Coronary artery (tissue), 2 donors: ENCODE measurements at regions not wholly inside any gene's neighbourhood (a gene's known extent, or its start where the extent isn't known, plus 50 kb on each side); places are given as distances from the start of the nearest gene placed in this dataset.

Experiments
- DNase-seq: peaks from one replicate; pipeline ENCODE4 v3.0.0-alpha.2; 2017; ENCODE audit warnings: low spot score
- H3K27ac ChIP-seq, 2 donors: fragments of 200-600 bp; sonication (generic); one replicate each; pipeline ENCODE4 v1.5.1; 2016 to 2019
- H3K4me3 ChIP-seq: fragments of 200-600 bp; sonication (generic); 2 replicates; pipeline ENCODE4 v1.5.1; 2016; ENCODE audit warnings: mild to moderate bottlenecking, moderate library complexity
- CTCF ChIP-seq: fragments of 200-600 bp; sonication (generic); IDR thresholded peaks from one replicate; pipeline ENCODE4 v1.5.1; 2019; ENCODE audit warnings: antibody characterized with exemption

- no peak overlapping the region for H3K27ac ChIP-seq
- no peak for DNase-seq
- no peak for TF ChIP-seq CTCF
- no peak overlapping the region for H3K4me3 ChIP-seq
These were observed 179.4 kb downstream of the ETS1 start for GRCh38 chr11:128407962-128408361.

DNA sequence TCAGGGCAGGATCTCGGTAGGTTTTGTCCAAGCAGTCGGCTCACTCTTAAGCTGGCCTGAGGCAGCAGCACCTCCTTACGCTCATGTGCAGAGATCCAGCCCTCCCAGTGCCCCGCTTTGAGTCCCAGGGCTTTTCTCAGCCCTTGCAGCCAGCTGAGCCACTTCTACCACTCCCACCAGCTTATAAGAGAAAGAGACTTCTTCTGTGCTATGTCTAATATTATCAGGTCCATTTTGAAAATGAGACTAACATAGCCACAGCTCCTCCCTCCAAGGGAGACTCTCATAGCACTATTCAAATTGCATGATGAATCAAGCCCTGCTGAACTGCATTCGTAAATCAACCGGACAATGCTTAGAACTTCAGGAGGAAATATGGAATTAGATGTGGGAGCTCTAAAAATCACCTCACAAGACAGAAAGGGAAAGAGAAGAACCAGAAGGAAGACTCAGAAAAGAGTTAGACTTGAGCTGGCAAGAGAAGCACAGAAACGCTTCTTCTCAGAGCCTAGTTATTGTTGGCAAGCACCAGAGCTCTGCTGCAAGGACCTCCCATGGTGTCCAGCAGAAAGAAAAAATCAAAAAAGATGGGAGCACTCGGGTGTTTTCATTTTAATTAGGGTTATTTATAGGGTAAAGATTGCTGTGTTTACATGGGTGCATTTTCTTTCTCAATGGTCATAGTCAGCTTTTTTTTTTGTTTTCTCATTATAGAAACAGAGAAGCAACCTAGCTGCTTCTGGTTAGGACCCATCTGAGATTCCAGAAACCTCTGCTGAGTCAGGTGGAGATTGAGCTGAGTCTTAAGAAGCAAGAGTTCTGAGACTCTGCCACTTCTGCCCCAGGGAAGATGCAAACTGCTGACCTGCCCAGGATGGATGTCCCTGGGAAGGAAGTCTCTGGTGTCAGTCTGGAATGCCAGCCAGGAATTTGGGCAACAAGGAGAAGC is 181.4 kb downstream of the ETS1 start:
- no peak for DNase-seq

DNA sequence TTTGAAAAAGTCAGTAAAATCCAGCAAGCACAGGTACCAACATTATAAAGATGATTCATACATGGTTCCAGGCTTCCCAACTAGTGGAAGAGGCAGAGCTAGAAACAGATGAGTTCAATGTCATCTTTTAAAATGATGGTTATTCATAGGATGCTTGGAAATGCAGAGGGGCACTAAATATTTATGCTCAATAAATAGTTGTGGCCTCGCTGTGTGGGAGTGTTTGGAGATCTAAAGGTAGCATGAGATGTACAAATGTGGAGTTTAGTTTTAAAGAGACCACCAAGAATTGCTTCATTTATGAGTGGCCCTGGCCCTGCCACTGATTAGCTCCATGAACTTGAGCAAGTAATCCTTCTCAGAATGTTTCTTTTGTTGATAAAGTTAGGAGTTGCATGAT is 182.2 kb downstream of the ETS1 start:
- no peak overlapping the region for H3K4me3 ChIP-seq
- no peak for DNase-seq
- TF ChIP-seq CTCF, result no peak
- H3K27ac ChIP-seq, result peak overlapping the region in 1 of 2 donors; percentile 17

More for the DNA sequence above, 181.4 kb downstream of the ETS1 start:
- no peak for TF ChIP-seq CTCF
- H3K4me3 ChIP-seq, result peak overlapping the region; percentile 46
- peak overlapping the region in 1 of 2 donors; percentile 17 for H3K27ac ChIP-seq

GRCh38 chr11:128404437-128404836 is 182.9 kb downstream of the ETS1 start:
- TF ChIP-seq CTCF, result no peak
- no peak overlapping the region for H3K4me3 ChIP-seq
- DNase-seq, result no peak
- no peak overlapping the region for H3K27ac ChIP-seq

DNA sequence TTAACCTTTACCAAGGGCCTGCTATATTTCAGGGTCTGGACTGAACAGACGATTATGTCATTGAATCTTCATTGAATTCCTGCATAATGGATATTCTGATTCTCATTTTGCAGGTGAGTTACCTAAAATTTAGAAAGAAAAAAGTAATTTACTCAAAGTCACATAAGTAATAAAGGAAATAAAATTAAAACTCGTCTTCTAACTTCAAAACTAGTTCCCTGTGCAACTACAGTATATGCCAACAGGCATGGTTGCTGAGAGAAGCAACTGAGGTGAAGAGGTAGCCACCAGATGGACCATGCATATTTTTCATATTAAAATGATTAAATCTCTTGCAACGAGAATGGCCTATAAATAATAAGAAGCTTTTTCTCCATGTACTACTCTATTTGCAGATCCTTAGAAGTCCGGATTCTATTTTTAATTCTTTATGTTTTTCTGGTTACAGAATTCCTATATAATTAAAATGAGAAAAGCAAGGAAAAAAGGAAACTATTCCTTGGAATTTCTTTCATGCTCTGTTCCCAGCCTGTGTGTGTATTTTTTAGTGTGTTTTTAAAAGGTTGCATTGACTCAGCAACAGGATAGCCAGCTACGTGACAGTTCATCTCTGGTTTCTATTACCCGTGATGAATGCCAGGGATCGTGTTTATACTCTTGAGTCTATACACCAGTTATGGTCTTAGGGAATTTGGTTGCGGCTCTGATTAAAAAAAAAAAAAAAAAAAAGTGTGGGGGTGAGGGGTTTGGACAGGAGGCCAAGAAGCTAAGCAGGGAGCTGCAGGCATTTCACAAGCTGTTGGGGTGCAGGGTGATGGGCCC is 186.8 kb downstream of the ETS1 start:
- DNase-seq, result no peak
- Histone ChIP-seq H3K27ac (no peak overlapping the region), H3K4me3 (no peak overlapping the region)
- TF ChIP-seq CTCF, result no peak

- no peak for DNase-seq
- TF ChIP-seq CTCF, result no peak
- Histone ChIP-seq H3K27ac (no peak overlapping the region), H3K4me3 (no peak overlapping the region)
These were observed 187.9 kb downstream of the ETS1 start for GRCh38 chr11:128399251-128400121.
